ENCODE measurements at regions not wholly inside any gene's neighbourhood (a gene's known extent, or its start where the extent isn't known, plus 50 kb on each side); places are given as distances from the start of the nearest gene placed in this dataset.

DNA sequence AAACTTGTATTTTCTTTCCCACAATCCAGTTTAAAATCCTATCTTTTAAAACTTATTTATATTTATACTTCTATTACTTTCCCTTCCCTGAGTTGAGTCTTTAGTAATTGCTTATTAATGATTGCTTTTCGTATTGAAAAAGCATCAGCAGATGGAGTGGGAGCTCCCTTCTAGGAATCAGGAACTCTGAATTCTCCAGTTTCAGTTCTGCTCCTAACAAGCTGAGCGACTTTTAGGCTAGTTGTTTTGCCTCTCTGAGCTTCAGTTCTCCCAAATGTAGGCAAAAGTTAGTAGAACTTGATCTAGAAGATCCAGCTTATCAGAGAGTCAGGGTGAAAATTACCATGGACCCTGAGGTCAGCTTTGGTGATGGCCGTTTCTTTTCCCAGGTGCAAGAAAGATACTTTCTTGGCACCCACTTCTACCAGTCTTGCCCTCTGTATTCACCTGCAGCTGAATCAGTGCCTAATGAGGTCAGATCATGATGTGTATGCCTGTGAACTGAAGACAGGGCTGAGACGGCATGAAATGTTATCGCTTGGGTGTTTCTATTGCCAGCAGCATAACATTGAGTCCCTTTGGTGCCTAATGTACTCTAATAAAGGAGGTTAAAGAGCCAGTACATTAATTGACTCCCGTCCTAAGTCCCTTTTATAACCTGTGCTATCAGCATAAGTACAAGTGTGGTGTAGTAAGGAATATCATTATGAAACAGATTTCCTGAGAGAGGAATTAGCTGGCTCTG lies 194.5 kb upstream of the TBC1D5 start:
- POLR2A ChIA-PET (ENCODE audit: partially characterized antibody), result no interaction called here

DNA sequence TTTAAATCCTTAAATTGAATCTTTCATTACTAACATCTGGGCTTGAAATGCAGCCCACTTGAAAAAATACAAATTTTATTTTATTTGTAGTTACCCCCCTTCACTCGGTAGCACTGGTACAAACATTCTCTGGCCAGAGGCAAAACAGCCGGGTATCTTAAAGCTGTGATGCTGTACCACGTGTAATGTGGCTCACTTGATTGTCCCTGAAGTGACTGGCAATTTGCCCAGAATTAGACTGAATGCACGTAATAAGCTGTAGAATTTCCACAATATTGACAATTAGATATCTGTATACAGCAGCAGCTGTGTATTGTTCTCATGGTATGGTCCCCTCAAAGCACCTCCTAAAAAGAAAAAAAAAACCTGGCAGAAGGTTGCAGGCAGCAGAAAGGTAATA lies 192.8 kb upstream of the TBC1D5 start:
- Histone ChIP-seq H3K4me3 (ENCODE audit: low read length in 2 of 2) (no peak overlapping the region), H3K27ac (ENCODE audit: low read depth, low read length) (no peak overlapping the region), H3K9me3 (ENCODE audit: control insufficient read depth in 1 of 2, low read length in 2 of 2) (no peaks in the 10 kb centered on the region), H3K36me3 (ENCODE audit: insufficient read depth, low read length) (no peaks in the 10 kb centered on the region), H3K4me1 (ENCODE audit: insufficient read depth, low read length) (no peaks in the 10 kb centered on the region), H3K27me3 (ENCODE audit: insufficient read depth, low read length) (no peaks in the 10 kb centered on the region)
- H3K36me3 Mint-ChIP-seq, result no peaks in the 10 kb centered on the region
- H3K27me3 Mint-ChIP-seq, result peaks cover 8 to 24% of the 10 kb centered on the region in 2 donors
- ChIA-PET CTCF (ENCODE audit: partially characterized antibody) (interaction anchor here (0.8 kb wide), 1 partner anchor 13 kb away, joined by 3 read pairs; no protein-coding TSS in a partner anchor), POLR2A (ENCODE audit: partially characterized antibody) (no interaction called here)
- no peak overlapping the region for H3K4me3 Mint-ChIP-seq
- H3K27ac Mint-ChIP-seq, result no peak overlapping the region
- DNase-seq, result no peak
- intact Hi-C loops (cut with micrococcal nuclease), result no loop called here
- H3K4me1 Mint-ChIP-seq, result no peaks in the 10 kb centered on the region
- peaks cover 0 to 4% (median 0%) of the 10 kb centered on the region in 8 donors for H3K9me3 Mint-ChIP-seq

More for the DNA sequence above, 194.5 kb upstream of the TBC1D5 start:
- Mint-ChIP-seq H3K4me3 (no peak overlapping the region), H3K27me3 (peaks cover 8 to 24% of the 10 kb centered on the region in 2 donors), H3K36me3 (no peaks in the 10 kb centered on the region), H3K27ac (no peak overlapping the region), H3K4me1 (no peaks in the 10 kb centered on the region), H3K9me3 (no peaks in the 10 kb centered on the region)
- H3K27ac ChIP-seq (ENCODE audit: low read depth, low read length), result no peak overlapping the region
- intact Hi-C loops (cut with micrococcal nuclease), result no loop called here
- CTCF ChIA-PET (ENCODE audit: partially characterized antibody), result no interaction called here
- no peaks in the 10 kb centered on the region for H3K4me1 ChIP-seq (ENCODE audit: insufficient read depth, low read length)
- H3K9me3 ChIP-seq (ENCODE audit: control insufficient read depth in 1 of 2, low read length in 2 of 2), result no peaks in the 10 kb centered on the region
- no peaks in the 10 kb centered on the region for H3K27me3 ChIP-seq (ENCODE audit: insufficient read depth, low read length)
- no peak overlapping the region for H3K4me3 ChIP-seq (ENCODE audit: low read length in 2 of 2)
- no peak for DNase-seq
- no peaks in the 10 kb centered on the region for H3K36me3 ChIP-seq (ENCODE audit: insufficient read depth, low read length)

DNA sequence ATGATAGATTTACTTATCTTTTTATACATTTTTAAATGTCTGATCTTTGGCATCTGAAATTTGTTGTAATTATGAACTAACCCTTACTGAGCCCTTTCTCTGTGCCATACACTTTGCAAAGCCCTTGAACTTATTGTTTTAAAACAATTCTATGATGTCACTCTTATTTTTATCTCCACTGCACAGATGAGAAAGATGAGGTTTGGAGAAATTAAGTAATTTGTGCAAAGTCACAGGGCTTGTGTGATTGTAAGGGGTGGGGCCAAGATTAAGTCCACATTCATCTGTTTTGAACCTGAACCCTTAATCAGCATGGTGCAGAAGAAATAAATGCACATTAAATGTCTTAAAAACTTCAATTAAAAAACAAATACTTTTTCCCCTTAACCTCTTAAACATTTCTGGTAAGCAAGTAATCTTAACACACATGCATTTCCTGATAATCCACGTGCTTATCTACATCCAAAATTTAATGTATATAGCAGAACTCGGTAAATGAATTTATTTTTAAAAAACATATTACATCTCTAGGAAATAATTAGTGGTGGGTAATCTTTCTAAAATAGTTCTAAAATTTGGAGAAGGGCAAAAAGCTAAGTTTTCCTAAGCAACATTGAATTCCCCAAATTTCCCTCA lies 189.8 kb upstream of the TBC1D5 start:
- H3K27ac ChIP-seq (ENCODE audit: low read depth, low read length), result no peak overlapping the region
- Mint-ChIP-seq H3K27me3 (peaks cover 7 to 21% of the 10 kb centered on the region in 2 donors), H3K36me3 (no peaks in the 10 kb centered on the region), H3K4me3 (no peak overlapping the region), H3K4me1 (no peaks in the 10 kb centered on the region), H3K27ac (no peak overlapping the region), H3K9me3 (peaks cover 0 to 4% (median 0%) of the 10 kb centered on the region in 8 donors)
- H3K4me1 ChIP-seq (ENCODE audit: insufficient read depth, low read length), result no peaks in the 10 kb centered on the region
- ChIA-PET POLR2A (ENCODE audit: partially characterized antibody) (no interaction called here), CTCF (ENCODE audit: partially characterized antibody) (no interaction called here)
- H3K4me3 ChIP-seq (ENCODE audit: low read length in 2 of 2), result no peak overlapping the region
- H3K9me3 ChIP-seq (ENCODE audit: control insufficient read depth in 1 of 2, low read length in 2 of 2), result no peaks in the 10 kb centered on the region
- H3K27me3 ChIP-seq (ENCODE audit: insufficient read depth, low read length), result no peaks in the 10 kb centered on the region
- intact Hi-C loops (cut with micrococcal nuclease), result no loop called here
- no peaks in the 10 kb centered on the region for H3K36me3 ChIP-seq (ENCODE audit: insufficient read depth, low read length)
- no peak for DNase-seq

DNA sequence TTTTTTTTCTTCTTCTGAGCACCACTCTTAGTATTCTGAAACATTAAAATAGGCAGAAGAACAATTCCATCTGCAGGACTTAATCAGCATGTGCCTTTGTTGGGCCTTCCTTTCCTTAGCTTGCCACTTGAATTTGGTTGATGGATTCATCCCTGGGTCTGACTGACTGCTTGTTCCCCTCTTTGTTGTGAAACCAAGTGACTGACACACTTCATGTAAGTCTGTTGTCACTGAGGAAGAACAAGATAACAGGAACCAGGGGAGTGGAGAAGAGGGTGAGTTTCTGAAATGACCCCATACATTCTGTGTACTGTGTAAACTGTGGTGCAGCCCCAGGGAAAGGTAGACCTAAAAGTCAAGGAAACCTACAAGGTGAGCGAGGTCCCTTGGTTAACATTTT lies 188.7 kb upstream of the TBC1D5 start:
- Histone ChIP-seq H3K4me1 (ENCODE audit: insufficient read depth, low read length) (no peaks in the 10 kb centered on the region), H3K27me3 (ENCODE audit: insufficient read depth, low read length) (no peaks in the 10 kb centered on the region), H3K9me3 (ENCODE audit: control insufficient read depth in 1 of 2, low read length in 2 of 2) (no peaks in the 10 kb centered on the region), H3K36me3 (ENCODE audit: insufficient read depth, low read length) (no peaks in the 10 kb centered on the region), H3K4me3 (ENCODE audit: low read length in 2 of 2) (no peak overlapping the region), H3K27ac (ENCODE audit: low read depth, low read length) (no peak overlapping the region)
- Mint-ChIP-seq H3K4me1 (no peaks in the 10 kb centered on the region), H3K27ac (no peak overlapping the region), H3K36me3 (no peaks in the 10 kb centered on the region), H3K4me3 (no peak overlapping the region), H3K27me3 (peaks cover 7 to 21% of the 10 kb centered on the region in 2 donors), H3K9me3 (peaks cover 0 to 4% (median 0%) of the 10 kb centered on the region in 8 donors)
- POLR2A ChIA-PET (ENCODE audit: partially characterized antibody), result no interaction called here
- no peak for DNase-seq
- CTCF ChIA-PET (ENCODE audit: partially characterized antibody), result no interaction called here
- intact Hi-C loops (cut with micrococcal nuclease), result no loop called here

DNA sequence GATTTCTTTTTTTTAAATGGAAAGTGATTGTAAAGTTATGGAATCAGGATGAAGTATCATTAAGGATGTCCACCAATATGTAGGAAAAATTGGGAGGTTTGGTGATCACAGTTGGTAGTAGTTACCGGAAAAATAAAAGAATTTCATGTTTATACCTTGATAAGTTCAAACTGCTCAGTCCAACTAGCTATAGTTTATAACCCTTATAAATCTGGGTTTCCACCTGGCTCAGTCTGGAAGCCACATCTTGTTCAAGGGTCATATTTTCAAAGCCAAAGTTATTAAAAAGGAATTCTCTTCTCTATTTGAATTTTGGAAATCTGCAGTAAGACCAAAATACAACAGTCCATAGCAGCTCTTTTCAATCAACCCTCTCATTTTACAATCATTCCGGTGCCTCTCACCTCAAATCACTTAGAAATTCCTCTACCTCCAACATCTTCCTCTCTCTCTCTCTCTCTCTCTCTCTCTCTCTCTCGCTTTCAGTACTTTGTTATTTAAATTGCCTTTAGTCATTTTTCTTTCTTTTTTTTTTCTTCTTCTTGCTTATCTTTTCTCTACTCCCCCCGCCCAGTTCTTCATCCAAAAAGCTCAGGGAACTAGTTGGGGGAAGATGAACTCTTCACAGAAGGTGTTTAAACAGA lies 186.2 kb upstream of the TBC1D5 start:
- no peak overlapping the region for H3K4me3 ChIP-seq (ENCODE audit: low read length in 2 of 2)
- POLR2A ChIA-PET (ENCODE audit: partially characterized antibody), result no interaction called here
- CTCF ChIA-PET (ENCODE audit: partially characterized antibody), result no interaction called here
- H3K36me3 ChIP-seq (ENCODE audit: insufficient read depth, low read length), result no peaks in the 10 kb centered on the region
- no peak overlapping the region for H3K27ac ChIP-seq (ENCODE audit: low read depth, low read length)
- Mint-ChIP-seq H3K4me1 (no peaks in the 10 kb centered on the region), H3K4me3 (no peak overlapping the region), H3K27ac (no peak overlapping the region), H3K36me3 (no peaks in the 10 kb centered on the region), H3K9me3 (peaks cover 0 to 4% (median 0%) of the 10 kb centered on the region in 8 donors), H3K27me3 (peaks cover 5 to 7% of the 10 kb centered on the region in 2 donors)
- H3K27me3 ChIP-seq (ENCODE audit: insufficient read depth, low read length), result no peaks in the 10 kb centered on the region
- intact Hi-C loops (cut with micrococcal nuclease), result no loop called here
- DNase-seq, result no peak
- H3K4me1 ChIP-seq (ENCODE audit: insufficient read depth, low read length), result no peaks in the 10 kb centered on the region
- H3K9me3 ChIP-seq (ENCODE audit: control insufficient read depth in 1 of 2, low read length in 2 of 2), result no peaks in the 10 kb centered on the region

DNA sequence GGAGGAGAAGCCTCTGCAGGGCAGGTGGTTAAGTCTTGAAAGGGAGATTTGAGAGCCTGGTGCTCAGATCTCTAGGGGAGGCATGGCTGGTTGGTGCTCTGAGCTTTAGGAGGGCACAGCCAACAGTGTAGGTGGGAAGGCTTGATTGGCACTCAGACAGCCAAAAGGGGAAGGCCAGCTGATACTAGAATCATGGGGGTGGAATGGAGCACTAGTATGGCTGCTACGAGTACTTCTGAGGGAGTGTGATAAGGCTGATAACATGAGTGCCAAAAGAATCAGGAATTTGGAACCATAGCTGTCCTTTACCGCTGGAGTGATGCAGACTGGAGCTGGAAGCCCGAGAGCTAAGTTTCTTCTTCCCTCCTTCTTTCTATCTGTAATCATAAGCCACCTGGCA lies 184.6 kb upstream of the TBC1D5 start:
- H3K27me3 Mint-ChIP-seq, result peaks cover 5 to 6% of the 10 kb centered on the region in 2 donors
- H3K27me3 ChIP-seq (ENCODE audit: insufficient read depth, low read length), result no peaks in the 10 kb centered on the region
- ChIA-PET CTCF (ENCODE audit: partially characterized antibody) (no interaction called here), POLR2A (ENCODE audit: partially characterized antibody) (no interaction called here)
- no peak overlapping the region for H3K27ac ChIP-seq (ENCODE audit: low read depth, low read length)
- intact Hi-C loops (cut with micrococcal nuclease), result no loop called here
- peaks cover 0 to 4% (median 0%) of the 10 kb centered on the region in 8 donors for H3K9me3 Mint-ChIP-seq
- H3K4me3 ChIP-seq (ENCODE audit: low read length in 2 of 2), result no peak overlapping the region
- no peaks in the 10 kb centered on the region for H3K4me1 Mint-ChIP-seq
- H3K9me3 ChIP-seq (ENCODE audit: control insufficient read depth in 1 of 2, low read length in 2 of 2), result no peaks in the 10 kb centered on the region
- no peak for DNase-seq
- H3K27ac Mint-ChIP-seq, result no peak overlapping the region
- no peaks in the 10 kb centered on the region for H3K36me3 ChIP-seq (ENCODE audit: insufficient read depth, low read length)
- H3K4me3 Mint-ChIP-seq, result no peak overlapping the region
- no peaks in the 10 kb centered on the region for H3K36me3 Mint-ChIP-seq
- no peaks in the 10 kb centered on the region for H3K4me1 ChIP-seq (ENCODE audit: insufficient read depth, low read length)

DNA sequence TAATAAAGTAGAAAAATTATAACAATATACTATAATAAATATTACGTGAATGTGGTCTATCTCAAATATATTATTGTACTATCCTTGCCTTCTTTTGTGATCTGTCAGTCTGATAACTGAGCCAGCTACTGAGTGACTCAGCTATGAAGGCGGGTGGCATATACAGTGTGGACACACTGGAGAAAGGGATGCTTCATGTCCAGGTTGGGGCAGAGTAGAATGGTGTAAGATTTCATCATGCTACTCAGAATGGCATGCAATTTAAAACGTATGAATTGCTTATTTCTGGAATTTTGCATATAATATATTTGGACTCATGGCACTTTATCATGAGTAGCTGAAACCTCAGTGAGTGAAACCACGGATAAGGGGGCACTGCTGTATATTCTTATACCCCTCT lies 172.9 kb upstream of the TBC1D5 start:
- H3K27me3 ChIP-seq (ENCODE audit: insufficient read depth, low read length), result no peaks in the 10 kb centered on the region
- H3K4me3 Mint-ChIP-seq, result no peak overlapping the region
- H3K36me3 ChIP-seq (ENCODE audit: insufficient read depth, low read length), result no peaks in the 10 kb centered on the region
- ChIA-PET POLR2A (ENCODE audit: partially characterized antibody) (no interaction called here), CTCF (ENCODE audit: partially characterized antibody) (no interaction called here)
- H3K4me1 Mint-ChIP-seq, result no peaks in the 10 kb centered on the region
- H3K27ac Mint-ChIP-seq, result no peak overlapping the region
- no peak overlapping the region for H3K4me3 ChIP-seq (ENCODE audit: low read length in 2 of 2)
- no peaks in the 10 kb centered on the region for H3K9me3 ChIP-seq (ENCODE audit: control insufficient read depth in 1 of 2, low read length in 2 of 2)
- H3K4me1 ChIP-seq (ENCODE audit: insufficient read depth, low read length), result no peaks in the 10 kb centered on the region
- no peak overlapping the region for H3K27ac ChIP-seq (ENCODE audit: low read depth, low read length)
- intact Hi-C loops (cut with micrococcal nuclease), result no loop called here
- H3K36me3 Mint-ChIP-seq, result no peaks in the 10 kb centered on the region
- H3K27me3 Mint-ChIP-seq, result peaks cover 10 to 18% of the 10 kb centered on the region in 2 donors
- DNase-seq, result no peak
- peaks cover 0 to 3% (median 0%) of the 10 kb centered on the region in 8 donors for H3K9me3 Mint-ChIP-seq

Data from CD4-positive, alpha-beta memory T cell (primary cell).